Fibroblast of villous mesenchyme (primary cell): ENCODE measurements at regions not wholly inside any gene's neighbourhood (a gene's known extent, or its start where the extent isn't known, plus 50 kb on each side); places are given as distances from the start of the nearest gene placed in this dataset.

Experiments used
- DNase-seq: peaks from one replicate; pipeline ENCODE4 v3.0.0-alpha.2; 2010; ENCODE audit warnings: low read depth
- H3K4me3 ChIP-seq: 2 replicates; pipeline ENCODE4 v1.5.1; 2011; ENCODE audit warnings: low read depth, mild to moderate bottlenecking, low read length
- CTCF ChIP-seq: IDR thresholded peaks from 2 replicates; pipeline ENCODE4 v1.5.1; 2012; ENCODE audit warnings: low read depth, mild to moderate bottlenecking, low read length; ENCODE audit not compliant: insufficient read depth

GRCh38 chr1:221847676-221848075 lies 105.8 kb upstream of the DUSP10 start:
- TF ChIP-seq CTCF = no peak
- no peak for DNase-seq
- H3K4me3 ChIP-seq = no peak overlapping the region

GRCh38 chr1:221845650-221846371 lies 103.9 kb upstream of the DUSP10 start:
- H3K4me3 ChIP-seq = no peak overlapping the region
- no peak for DNase-seq
- no peak for TF ChIP-seq CTCF

GRCh38 chr1:221841983-221842335 lies 100.1 kb upstream of the DUSP10 start:
- no peak for TF ChIP-seq CTCF
- no peak for DNase-seq
- H3K4me3 ChIP-seq = no peak overlapping the region

- no peak overlapping the region for H3K4me3 ChIP-seq
- no peak for TF ChIP-seq CTCF
- DNase-seq = peak; percentile 83
These were observed 99.5 kb upstream of the DUSP10 start for GRCh38 chr1:221841251-221841982.

- TF ChIP-seq CTCF = no peak
- peak; percentile 43 for DNase-seq
- H3K4me3 ChIP-seq = no peak overlapping the region
These were observed 98.8 kb upstream of the DUSP10 start for GRCh38 chr1:221840511-221841243.

- DNase-seq = peak; percentile 73
- H3K4me3 ChIP-seq = no peak overlapping the region
- no peak for TF ChIP-seq CTCF
These were observed 98.0 kb upstream of the DUSP10 start for GRCh38 chr1:221839782-221840395.
